SHP77 treated with DMSO at 0.1 percent for 48 hours (cell line): ENCODE measurements at regions not wholly inside any gene's neighbourhood (a gene's known extent, or its start where the extent isn't known, plus 50 kb on each side); places are given as distances from the start of the nearest gene placed in this dataset.

Experiments
- DNase-seq: peaks from one replicate; lab custom pipeline; 2025; lab: John Stamatoyannopoulos, UW

DNA sequence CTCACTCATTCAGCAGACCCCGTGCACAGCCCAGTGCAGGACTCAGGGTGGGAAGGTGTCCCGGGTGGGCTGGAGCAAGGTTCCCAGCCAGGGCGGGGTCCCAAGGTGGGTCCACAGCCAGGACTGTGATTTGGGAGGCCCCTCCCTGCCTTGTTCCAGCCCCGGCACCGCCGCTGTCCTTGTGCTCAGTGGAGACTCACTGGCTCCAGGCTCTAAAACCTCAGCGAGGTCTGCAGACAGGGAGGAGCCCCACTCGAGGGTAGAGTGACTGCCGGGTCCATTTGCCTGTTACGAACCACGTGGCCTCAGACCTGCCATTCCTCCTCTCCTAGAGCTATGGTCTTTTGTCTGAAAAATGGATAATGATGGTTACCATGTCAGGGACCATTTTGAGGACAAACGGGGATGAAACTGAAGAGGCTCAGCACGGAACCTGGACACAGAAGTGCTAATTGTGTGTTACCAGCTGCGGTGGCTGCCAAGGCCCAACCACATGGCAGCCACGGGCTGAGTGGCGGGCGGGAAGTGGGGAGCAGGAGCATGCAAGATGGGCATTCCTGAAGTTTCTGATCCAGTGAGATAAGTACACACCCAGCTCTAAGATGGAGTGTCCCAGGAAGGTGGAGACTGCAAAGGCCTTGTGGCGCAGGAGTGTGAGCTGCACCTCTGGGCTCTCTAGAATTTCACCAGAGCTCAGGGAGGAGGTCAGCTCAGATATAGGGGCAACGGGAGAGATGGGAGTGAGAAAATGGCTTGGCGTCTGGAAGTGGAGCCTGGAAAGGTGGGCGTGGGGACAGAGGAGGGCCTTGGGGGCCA is 317.6 kb downstream of the SEC14L1 start:
- DNase-seq = no peak

- DNase-seq = no peak
Observed at GRCh38 chr17:77459018-77459755, 318.4 kb downstream of the SEC14L1 start.

DNA sequence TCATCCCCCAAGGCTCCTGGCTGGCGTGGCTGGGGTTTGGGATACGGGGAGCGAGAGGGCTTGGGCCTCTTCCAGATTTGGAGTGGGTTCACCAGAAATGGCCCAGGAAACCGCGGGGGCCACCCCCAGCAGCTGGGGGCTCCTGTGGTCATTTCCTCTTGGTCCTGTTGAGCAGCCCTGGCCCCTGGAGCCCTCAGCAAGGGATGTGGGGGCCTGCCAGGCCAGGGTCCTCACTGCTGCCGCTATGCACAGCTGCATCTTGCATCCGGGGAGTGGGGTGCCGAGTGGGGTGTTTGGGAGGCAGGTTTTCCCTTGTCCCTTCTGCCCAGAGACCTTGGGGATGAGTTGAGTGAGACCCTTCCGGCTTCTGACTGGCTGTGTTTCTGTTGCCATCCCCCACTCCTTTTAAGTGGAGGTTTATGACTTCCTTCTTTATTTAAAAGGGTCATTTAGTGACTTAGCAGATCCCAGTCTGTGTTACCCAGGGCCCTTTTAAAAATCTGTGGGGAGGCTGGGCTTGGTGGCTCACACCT is 319.8 kb downstream of the SEC14L1 start:
- DNase-seq = no peak

DNA sequence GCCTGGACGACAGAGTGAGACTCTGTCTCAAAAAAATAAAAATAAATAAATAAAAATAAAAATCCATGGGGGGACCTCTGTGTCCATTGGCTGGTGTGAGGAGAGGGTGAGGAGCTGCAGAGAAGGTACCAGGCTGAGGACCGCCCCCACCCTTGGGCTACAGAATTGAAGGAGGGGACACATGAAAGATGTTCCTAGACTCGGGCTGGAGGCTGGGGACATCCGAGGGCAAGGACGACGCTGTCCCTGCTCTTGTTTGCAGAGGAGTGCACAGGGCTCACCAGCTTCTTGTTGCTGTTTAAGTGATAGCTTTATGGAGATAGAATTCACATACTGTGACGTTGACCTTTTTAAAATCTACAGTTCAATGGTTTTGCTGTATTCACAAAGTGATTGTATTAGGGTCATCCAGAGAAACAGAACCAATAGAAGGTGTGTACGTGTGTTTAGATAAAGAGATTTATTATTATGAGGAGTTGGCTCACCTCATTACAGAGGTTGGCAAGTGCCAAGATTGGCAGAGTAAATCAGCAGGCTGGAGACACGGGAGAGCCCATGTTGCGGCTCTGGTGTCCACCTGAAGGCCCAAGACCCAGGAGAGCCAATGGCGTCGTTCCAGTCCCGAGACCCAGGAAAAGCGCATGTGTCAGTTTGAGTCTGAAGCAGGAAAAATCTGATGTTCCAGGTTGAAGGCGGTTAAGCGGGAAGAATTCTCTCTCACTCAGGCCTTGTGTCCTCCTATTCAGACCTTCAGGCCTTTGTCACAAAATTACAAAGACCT is 320.7 kb downstream of the SEC14L1 start:
- DNase-seq = no peak

- no peak for DNase-seq
Observed at GRCh38 chr17:77462090-77462489, 321.3 kb downstream of the SEC14L1 start.

GRCh38 chr17:77462553-77463497 is 322.1 kb downstream of the SEC14L1 start:
- DNase-seq = no peak

DNA sequence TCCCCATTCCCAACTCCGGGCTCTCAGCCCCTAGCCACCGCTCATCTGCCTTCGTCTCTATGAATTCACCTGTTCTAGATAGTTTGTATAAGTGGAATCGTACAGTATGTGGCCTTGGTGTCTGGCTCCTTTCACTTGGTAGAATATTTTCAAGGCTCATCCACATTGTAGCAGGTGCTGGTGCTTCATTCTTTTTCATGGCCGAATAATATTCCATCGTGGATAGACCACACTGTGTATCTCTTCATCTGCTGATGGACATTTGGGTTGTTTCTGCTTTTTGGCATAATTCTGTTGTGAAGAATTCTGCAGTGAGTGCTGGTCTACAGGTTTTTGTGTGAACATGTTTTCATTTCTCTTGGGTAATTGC is 324.2 kb downstream of the SEC14L1 start:
- DNase-seq = no peak

GRCh38 chr17:77465358-77466041 is 324.7 kb downstream of the SEC14L1 start:
- no peak for DNase-seq

- no peak for DNase-seq
Observed at GRCh38 chr17:77466140-77466539, 325.4 kb downstream of the SEC14L1 start.

DNA sequence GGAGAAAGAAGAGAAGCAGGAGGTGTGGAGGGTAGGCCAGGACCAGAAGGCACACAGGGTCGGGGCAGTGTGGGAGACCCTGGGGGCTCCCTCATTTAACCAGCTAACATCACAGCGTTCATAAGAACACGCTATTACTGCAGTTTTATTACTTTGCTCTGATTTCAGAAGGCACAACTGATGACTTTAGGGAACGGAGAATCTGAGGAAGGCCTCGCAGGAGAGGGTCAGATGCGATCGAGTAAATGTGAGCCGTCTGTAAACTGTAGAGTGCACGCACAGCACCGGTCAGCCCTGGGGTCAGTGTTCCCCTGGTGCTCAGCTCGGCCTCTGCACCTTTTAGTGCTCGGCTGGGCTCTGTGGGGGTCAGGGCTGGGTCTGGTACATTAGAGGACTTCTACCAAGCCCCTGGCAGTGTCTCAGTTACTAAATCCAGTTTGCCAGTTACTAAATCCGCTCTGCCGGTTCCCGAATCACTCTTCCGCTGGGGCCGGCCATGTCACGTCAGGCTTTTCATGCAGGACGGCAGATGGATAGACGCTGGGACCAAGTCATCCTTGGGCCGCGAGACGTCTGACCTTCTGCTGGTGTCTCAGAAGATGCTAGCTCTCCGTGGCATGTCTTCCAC is 325.9 kb downstream of the SEC14L1 start:
- DNase-seq = no peak

- DNase-seq = no peak
Observed at GRCh38 chr17:77467521-77467920, 326.8 kb downstream of the SEC14L1 start.

DNA sequence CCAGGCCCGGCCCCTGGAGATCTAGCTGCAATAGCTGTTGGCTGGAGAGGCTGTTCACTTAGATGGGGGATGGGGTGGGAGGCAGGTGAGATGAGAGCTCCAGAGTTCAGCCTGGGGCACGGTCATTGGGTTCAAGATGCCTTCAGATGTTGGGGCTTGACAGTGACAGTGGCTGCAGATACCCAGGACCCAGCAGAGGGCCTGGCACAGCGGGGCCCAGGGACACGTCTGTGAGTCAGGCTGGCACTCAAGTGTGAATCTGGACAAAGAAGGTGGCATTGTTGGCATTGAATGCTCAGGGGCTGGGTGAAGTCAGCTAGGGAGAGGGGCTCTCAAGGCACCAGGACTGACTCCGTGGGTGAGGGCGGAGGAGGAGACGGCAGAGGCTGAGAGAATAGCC is 328.1 kb downstream of the SEC14L1 start:
- no peak for DNase-seq

DNA sequence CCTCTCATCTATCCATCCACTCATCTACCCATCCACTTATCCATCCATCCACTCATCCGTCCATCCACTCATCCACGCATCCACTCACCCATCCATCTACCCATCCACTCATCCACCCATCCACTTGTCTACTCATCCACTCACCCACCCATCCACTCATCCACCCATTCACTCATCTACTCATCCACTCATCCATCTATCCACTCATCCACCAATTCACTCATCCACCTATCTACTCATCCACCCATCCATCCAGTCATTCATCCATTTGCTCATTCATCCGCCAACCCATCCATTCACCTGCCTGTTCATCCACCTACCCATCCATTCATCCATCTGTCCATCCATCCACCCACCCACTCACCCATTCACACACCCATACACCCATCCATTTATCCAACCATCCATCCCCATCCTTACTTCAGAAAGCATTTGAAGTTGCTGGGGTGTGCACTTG is 329.6 kb downstream of the SEC14L1 start:
- DNase-seq = no peak

DNA sequence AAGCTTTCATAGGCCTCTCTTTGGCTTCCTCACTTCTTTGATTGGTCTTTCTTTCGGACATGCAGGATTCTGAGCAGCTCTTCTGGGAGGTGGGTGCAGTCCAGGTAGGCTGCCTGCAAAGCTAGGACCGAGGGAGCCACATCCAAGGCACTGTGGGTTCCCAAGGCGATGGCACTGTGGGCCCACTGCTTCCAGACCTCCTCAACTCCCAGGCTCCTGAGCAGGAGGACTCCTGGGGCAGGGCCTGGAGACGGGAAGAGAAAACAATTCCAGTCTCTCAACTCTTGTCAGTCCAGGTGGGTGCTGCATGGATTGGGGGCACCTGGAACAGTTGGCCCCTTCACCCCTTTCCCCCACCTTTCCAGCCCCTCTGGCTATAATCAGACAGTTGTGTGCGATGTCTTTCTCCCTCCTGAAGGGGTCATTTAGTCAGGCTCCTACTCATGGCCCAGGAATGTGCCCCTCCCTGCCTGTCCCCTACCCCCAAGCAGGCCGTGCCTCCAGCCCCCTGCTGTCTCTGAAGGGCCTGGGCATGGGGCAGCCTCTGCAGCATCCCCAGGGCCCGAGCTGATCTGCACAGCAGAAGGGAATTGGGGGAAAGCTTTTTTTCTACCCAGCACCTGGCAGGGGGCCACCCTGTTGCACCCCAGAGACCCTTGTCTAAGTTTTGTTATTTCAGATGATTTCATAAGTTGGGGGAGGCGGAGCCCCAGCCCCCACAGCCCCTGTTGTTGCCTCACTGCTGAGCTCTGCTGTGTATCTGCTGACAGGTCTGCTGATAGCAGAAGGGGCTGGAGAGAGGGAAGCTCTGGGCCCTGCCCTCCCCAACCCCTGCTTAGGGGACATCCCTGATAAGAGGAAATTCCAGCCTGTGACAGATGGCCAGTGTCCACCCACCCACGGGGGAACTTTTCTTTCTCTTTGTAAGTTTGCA is 330.3 kb downstream of the SEC14L1 start:
- DNase-seq = no peak

- peak; percentile 11 for DNase-seq
Observed at GRCh38 chr17:77471984-77472461, 331.3 kb downstream of the SEC14L1 start.

GRCh38 chr17:77472468-77473310 is 331.9 kb downstream of the SEC14L1 start:
- no peak for DNase-seq

DNA sequence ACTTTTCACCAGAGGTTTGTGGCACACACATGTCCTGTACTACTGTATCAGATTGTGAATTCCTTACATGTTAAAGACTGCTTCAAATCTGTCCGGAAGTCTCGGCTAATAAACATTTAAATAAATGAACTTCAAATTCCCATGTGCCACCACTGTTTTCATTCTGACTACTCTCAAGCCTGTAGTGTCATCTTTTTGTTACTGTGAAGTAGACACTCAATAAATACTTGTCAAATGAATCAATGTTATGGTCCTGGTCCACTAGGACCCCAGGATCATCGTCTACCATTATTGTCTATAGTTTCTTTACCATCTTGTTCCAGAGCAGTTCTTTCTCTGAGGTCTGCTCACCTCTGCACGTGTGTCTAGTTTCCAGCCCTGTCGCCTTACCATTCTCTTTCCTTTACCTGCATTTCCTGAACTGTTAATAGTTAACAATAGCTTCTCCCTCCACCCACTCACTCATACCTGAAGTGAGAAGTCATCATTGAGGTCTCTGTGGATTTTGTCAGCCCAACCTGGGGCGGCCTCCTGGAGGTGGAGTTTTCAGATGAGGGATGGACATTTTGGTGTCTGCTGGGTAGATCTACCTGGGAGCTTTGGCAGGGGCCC is 333.0 kb downstream of the SEC14L1 start:
- DNase-seq = no peak
